Glutamatergic neuron (in vitro differentiated cells): ENCODE measurements at regions not wholly inside any gene's neighbourhood (a gene's known extent, or its start where the extent isn't known, plus 50 kb on each side); places are given as distances from the start of the nearest gene placed in this dataset.

Experiments used
- DNase-seq: peaks from one replicate; pipeline ENCODE4 v3.0.0; 2022
- H3K27ac Mint-ChIP-seq: one replicate; pipeline ENCODE4 v1.8.0; 2020; ENCODE audit warnings: mild to moderate bottlenecking, mixed read lengths, inconsistent platforms; ENCODE audit not compliant: unreplicated experiment
- H3K27me3 Mint-ChIP-seq: one replicate; pipeline ENCODE4 v1.8.0; 2020; ENCODE audit warnings: mild to moderate bottlenecking, moderate library complexity, mixed read lengths, inconsistent platforms; ENCODE audit not compliant: unreplicated experiment
- H3K36me3 Mint-ChIP-seq: one replicate; pipeline ENCODE4 v1.8.0; 2020; ENCODE audit warnings: mild to moderate bottlenecking, mixed read lengths, inconsistent platforms; ENCODE audit not compliant: unreplicated experiment
- H3K4me1 Mint-ChIP-seq: one replicate; pipeline ENCODE4 v1.8.0; 2020; ENCODE audit warnings: mild to moderate bottlenecking, low read depth, mixed read lengths, inconsistent platforms; ENCODE audit not compliant: unreplicated experiment
- H3K4me3 Mint-ChIP-seq: one replicate; pipeline ENCODE4 v1.8.0; 2020; ENCODE audit warnings: mild to moderate bottlenecking, mixed read lengths, inconsistent platforms; ENCODE audit not compliant: unreplicated experiment
- H3K9me3 Mint-ChIP-seq: one replicate; pipeline ENCODE4 v1.8.0; 2020; ENCODE audit warnings: mild to moderate bottlenecking, moderate library complexity, mixed read lengths, inconsistent platforms; ENCODE audit not compliant: unreplicated experiment
- CTCF ChIP-seq: fragments of 200-600 bp; sonication (generic); IDR thresholded peaks from one replicate; pipeline ENCODE4 v1.5.0; 2021; ENCODE audit not compliant: partially characterized antibody, unreplicated experiment

GRCh38 chr3:170766823-170767575 is 103.0 kb downstream of the RPL22L1 start:
- Mint-ChIP-seq H3K36me3 (no peaks in the 10 kb centered on the region), H3K27me3 (no peaks in the 10 kb centered on the region), H3K4me1 (peaks cover 3% of the 10 kb centered on the region), H3K4me3 (no peak overlapping the region), H3K9me3 (no peaks in the 10 kb centered on the region), H3K27ac (no peak overlapping the region)
- TF ChIP-seq CTCF, result no peak
- DNase-seq, result no peak

- peaks cover 3% of the 10 kb centered on the region for H3K4me1 Mint-ChIP-seq
- H3K27me3 Mint-ChIP-seq, result no peaks in the 10 kb centered on the region
- TF ChIP-seq CTCF, result no peak
- no peak overlapping the region for H3K27ac Mint-ChIP-seq
- DNase-seq, result no peak
- H3K36me3 Mint-ChIP-seq, result no peaks in the 10 kb centered on the region
- H3K9me3 Mint-ChIP-seq, result no peaks in the 10 kb centered on the region
- H3K4me3 Mint-ChIP-seq, result no peak overlapping the region
Measured at GRCh38 chr3:170766253-170766652, 103.7 kb downstream of the RPL22L1 start.

GRCh38 chr3:170765419-170766078 is 104.4 kb downstream of the RPL22L1 start:
- no peak for TF ChIP-seq CTCF
- no peak for DNase-seq
- Mint-ChIP-seq H3K27ac (no peak overlapping the region), H3K27me3 (no peaks in the 10 kb centered on the region), H3K9me3 (no peaks in the 10 kb centered on the region), H3K4me3 (no peak overlapping the region), H3K36me3 (no peaks in the 10 kb centered on the region), H3K4me1 (peaks cover 3% of the 10 kb centered on the region)

- Mint-ChIP-seq H3K9me3 (no peaks in the 10 kb centered on the region), H3K4me3 (no peak overlapping the region), H3K27ac (no peak overlapping the region), H3K4me1 (peaks cover 3% of the 10 kb centered on the region), H3K27me3 (no peaks in the 10 kb centered on the region), H3K36me3 (no peaks in the 10 kb centered on the region)
- no peak for DNase-seq
- TF ChIP-seq CTCF, result no peak
Measured at GRCh38 chr3:170764017-170764416, 106.0 kb downstream of the RPL22L1 start.

- Mint-ChIP-seq H3K27me3 (no peaks in the 10 kb centered on the region), H3K36me3 (no peaks in the 10 kb centered on the region), H3K4me1 (peaks cover 2% of the 10 kb centered on the region), H3K9me3 (no peaks in the 10 kb centered on the region), H3K27ac (no peak overlapping the region), H3K4me3 (no peak overlapping the region)
- TF ChIP-seq CTCF, result no peak
- DNase-seq, result no peak
Measured at GRCh38 chr3:170762064-170762463, 107.9 kb downstream of the RPL22L1 start.
